ENCODE measurements at regions not wholly inside any gene's neighbourhood (a gene's known extent, or its start where the extent isn't known, plus 50 kb on each side); places are given as distances from the start of the nearest gene placed in this dataset.

DNA sequence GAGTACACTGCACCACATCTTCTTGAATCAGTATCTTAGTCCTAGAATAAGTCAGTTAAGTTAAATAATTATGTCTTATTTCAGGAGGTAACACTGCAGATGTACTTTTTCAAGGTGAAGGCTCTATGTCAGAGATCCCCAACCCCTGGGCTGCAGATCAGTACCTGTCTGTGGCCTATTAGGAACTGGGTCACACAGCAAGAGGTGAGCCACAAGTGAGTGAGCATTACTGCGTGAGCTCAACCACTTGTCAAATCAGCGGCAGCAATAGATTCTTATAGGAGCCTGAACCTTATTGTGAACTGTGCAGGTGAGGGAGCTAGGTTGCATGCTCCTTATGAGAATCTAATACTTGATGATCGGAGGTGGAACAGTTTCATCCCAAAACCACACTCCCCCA lies 851.9 kb upstream of the ALCAM start:
- H3K4me3 ChIP-seq, result no peak overlapping the region
- no peak overlapping the region for H3K27ac ChIP-seq (replicated peaks in 1 of 4)
- no peaks in the 10 kb centered on the region for H3K4me1 ChIP-seq
- intact Hi-C loops (cut with DNase I), result no loop called here
- no peak for TF ChIP-seq POLR2A (IDR thresholded peaks at IDR 0.05; ENCODE audit: low read depth)
- no peak for TF ChIP-seq EP300 (IDR thresholded peaks at IDR 0.05)
- no peak for TF ChIP-seq CTCF (IDR thresholded peaks at IDR 0.05)
- no peak for TF ChIP-seq POLR2AphosphoS5 (IDR thresholded peaks at IDR 0.05)
- no peak for DNase-seq (ENCODE audit: extremely low spot score)
- H3K9me3 ChIP-seq, result no peaks in the 10 kb centered on the region
- no peaks in the 10 kb centered on the region for H3K36me3 ChIP-seq
- WGBS, result 97% methylated on average over 3 of the region's 3 CpGs
- H3K27me3 ChIP-seq, result no peaks in the 10 kb centered on the region

GRCh38 chr3:104519068-104519467 lies 847.6 kb upstream of the ALCAM start:
- H3K27ac ChIP-seq (replicated peaks in 1 of 4), result no peak overlapping the region
- no peak for DNase-seq (ENCODE audit: extremely low spot score)
- H3K4me1 ChIP-seq, result no peaks in the 10 kb centered on the region
- no peaks in the 10 kb centered on the region for H3K27me3 ChIP-seq
- no peak overlapping the region for H3K4me3 ChIP-seq
- H3K9me3 ChIP-seq, result no peaks in the 10 kb centered on the region
- WGBS, result 56% methylated on average over 4 of the region's 4 CpGs
- intact Hi-C loops (cut with DNase I), result no loop called here
- TF ChIP-seq EP300 (IDR thresholded peaks at IDR 0.05) (no peak), CTCF (IDR thresholded peaks at IDR 0.05) (no peak), POLR2AphosphoS5 (IDR thresholded peaks at IDR 0.05) (no peak), POLR2A (IDR thresholded peaks at IDR 0.05; ENCODE audit: low read depth) (no peak)
- no peaks in the 10 kb centered on the region for H3K36me3 ChIP-seq

- intact Hi-C loops (cut with DNase I), result no loop called here
- Histone ChIP-seq H3K27ac (replicated peaks in 1 of 4) (no peak overlapping the region), H3K36me3 (no peaks in the 10 kb centered on the region), H3K9me3 (no peaks in the 10 kb centered on the region), H3K4me1 (no peaks in the 10 kb centered on the region), H3K27me3 (no peaks in the 10 kb centered on the region), H3K4me3 (no peak overlapping the region)
- no peak for DNase-seq (ENCODE audit: extremely low spot score)
- WGBS, result 17% methylated on average over 4 of the region's 4 CpGs
- TF ChIP-seq POLR2A (IDR thresholded peaks at IDR 0.05; ENCODE audit: low read depth) (no peak), EP300 (IDR thresholded peaks at IDR 0.05) (no peak)
Measured at GRCh38 chr3:104519468-104520227, 847.1 kb upstream of the ALCAM start.

GRCh38 chr3:104520228-104520655 lies 846.5 kb upstream of the ALCAM start:
- intact Hi-C loops (cut with DNase I), result no loop called here
- H3K9me3 ChIP-seq, result no peaks in the 10 kb centered on the region
- H3K27ac ChIP-seq (replicated peaks in 1 of 4), result no peak overlapping the region

More at GRCh38 chr3:104520228-104520655, 846.5 kb upstream of the ALCAM start:
- no peak for DNase-seq (ENCODE audit: extremely low spot score)
- Histone ChIP-seq H3K4me1 (no peaks in the 10 kb centered on the region), H3K4me3 (no peak overlapping the region), H3K36me3 (no peaks in the 10 kb centered on the region), H3K27me3 (no peaks in the 10 kb centered on the region)
- WGBS, result 64% methylated on average over 3 of the region's 3 CpGs
- TF ChIP-seq CTCF (IDR thresholded peaks at IDR 0.05), result no peak
- no peak for TF ChIP-seq POLR2AphosphoS5 (IDR thresholded peaks at IDR 0.05)
- no peak for TF ChIP-seq POLR2A (IDR thresholded peaks at IDR 0.05; ENCODE audit: low read depth)
- no peak for TF ChIP-seq EP300 (IDR thresholded peaks at IDR 0.05)
